ENCODE measurements at regions not wholly inside any gene's neighbourhood (a gene's known extent, or its start where the extent isn't known, plus 50 kb on each side); places are given as distances from the start of the nearest gene placed in this dataset.

DNA sequence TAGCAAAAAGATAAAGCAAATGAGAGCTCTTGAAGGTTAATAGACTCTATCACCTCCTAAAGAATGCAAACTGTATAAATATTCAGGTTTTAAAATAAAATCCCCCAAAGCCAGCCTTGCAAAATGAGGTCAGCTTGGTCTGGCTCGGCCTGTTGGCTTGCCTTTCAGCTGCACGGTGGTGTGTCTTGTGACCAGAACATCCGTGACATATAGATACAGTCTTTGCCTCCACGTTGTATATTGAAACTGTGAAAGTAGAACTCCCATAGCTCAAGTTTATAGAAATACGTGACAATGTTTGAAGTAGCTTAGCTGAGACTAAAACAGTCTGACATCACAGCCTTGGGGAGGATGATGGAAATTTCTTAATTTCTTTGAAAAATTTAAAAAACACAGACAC lies 236.6 kb upstream of the MYOCD start:
- ATAC-seq (no peak), DNase-seq (ENCODE audit: low spot score) (no peak)

DNA sequence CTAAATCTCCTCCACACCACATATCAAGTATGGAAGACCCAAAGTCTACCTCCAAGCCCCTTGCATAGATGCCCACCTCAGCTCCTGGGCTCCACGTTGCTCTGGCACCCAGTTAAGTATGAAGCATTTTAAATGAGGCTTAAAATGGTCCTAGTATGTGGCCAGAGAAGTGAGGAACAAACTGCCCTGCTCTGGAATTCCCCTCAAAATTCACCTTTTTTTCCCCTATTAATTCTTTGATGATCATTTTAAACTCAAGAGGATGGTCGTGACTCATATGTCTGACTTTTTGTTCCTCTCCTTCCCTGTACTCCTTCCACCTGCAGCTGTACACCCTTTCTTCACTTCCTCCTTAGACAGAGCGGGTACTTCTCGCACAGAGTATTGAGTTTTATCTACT lies 234.5 kb upstream of the MYOCD start:
- no peak for DNase-seq (ENCODE audit: low spot score)
- ATAC-seq: no peak

DNA sequence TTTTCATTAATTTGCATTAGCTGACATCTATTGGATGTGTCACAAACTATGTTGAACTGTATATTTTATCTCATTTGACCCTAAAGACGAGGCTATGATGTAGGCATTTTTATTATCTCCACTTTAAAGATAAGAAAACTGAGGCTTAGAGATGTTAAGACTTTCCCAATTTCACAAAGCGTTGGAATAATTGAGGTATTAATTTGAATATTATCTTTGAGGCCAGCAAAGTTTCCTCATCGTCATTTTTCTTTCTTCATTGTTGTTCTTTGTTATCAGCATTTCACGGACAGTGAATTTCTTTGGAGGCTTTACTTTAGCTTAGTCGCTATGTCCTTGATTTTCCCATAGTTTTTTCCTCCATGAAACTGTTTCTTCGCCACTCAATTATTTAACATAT lies 227.5 kb upstream of the MYOCD start:
- ATAC-seq: no peak

DNA sequence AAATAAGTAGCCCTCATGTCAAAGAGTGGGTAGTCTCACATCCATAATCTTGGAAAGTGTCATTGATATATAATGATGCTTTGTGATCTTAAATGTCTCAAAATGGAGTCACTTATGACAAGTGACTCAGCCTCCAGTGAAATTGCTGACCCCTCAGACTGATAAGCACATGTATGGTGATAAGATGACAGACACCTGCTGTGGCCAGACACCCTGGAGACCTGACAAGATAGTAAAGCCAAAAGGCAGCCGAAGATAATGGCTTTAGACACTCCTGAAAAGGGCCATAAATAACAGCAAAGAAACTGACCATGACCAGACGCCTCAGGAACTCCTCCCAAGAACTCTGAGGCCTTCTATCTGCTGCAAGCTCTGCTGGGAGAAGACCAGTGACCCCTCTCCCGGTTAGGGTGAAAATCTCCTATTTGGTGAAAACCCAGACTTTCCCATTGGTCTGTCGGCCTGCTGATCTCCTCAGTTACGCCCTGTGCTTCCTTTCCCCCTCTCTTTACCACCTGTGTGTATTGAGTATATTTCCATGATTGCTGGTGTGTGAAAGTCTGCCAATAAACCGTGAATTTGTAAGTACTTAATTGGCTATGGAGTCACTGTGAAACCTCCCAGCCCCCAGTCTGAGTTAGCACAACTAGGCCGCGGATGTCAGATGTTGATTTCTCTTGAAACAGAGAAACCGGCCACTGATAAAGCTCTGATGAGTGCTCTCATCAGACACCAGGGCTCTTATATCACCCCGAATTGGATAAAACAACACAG lies 226.7 kb upstream of the MYOCD start:
- ATAC-seq: no peak

More for the DNA sequence above, 227.5 kb upstream of the MYOCD start:
- no peak for DNase-seq (ENCODE audit: low spot score)

DNA sequence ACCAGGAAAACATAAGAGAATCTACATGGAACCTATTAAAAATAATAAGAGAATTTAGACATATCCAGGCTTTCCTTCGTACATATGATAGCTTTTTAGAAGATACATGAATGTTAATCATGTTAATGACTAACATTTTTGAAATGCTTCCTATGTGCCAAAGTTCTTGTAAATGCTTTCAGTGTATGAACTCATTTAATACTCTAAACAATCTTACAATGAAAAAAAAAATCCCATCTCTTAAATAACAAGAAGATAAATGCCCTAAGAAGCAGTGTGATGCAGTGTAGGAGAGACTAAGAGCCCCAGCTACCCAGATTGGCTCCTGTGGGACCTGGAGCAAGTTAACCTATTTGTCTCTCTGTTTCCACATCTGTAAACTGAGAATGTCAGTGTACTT lies 220.4 kb upstream of the MYOCD start:
- ATAC-seq: no peak
- no peak for DNase-seq (ENCODE audit: low spot score)

More for the DNA sequence above, 226.7 kb upstream of the MYOCD start:
- no peak for DNase-seq (ENCODE audit: low spot score)

DNA sequence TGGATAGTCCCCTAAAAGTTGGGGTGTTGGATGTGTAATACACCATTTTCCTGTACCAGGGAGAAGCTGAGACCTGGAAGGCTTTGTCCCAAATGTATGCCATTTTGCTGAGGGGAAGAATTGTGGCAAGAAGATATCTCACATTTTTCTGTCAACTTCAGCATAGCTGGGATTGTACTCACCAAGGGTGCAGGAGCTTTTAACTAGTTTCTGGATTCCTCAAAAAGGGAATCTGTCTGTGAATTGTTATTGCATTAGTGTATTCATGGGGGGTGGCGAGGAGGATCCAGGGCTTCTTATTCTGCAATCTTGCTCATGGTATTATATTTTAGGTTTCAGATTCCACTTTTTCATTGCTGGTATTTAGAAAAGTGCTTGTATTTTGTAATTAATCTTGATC lies 208.2 kb upstream of the MYOCD start:
- no peak for DNase-seq (ENCODE audit: low spot score)
- no peak for ATAC-seq

DNA sequence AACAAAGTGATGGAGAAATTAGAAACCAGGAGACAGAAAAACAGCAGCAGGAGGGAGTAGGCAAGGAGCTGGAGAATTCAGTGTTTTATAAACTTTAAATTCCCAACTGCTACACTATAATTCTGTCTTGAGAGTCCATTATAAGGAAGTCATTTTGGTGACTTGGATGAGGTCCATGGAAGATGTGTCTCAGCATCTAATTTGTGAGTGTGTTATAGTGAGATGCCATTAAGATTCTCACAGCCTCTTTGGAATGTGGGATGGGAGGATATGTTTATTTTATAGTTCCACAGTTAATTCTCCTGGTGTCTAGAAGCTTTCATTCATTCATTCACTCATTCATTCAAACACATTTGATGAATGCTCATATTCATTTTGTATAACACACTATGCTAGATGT lies 206.0 kb upstream of the MYOCD start:
- ATAC-seq: no peak
- DNase-seq (ENCODE audit: low spot score): no peak

DNA sequence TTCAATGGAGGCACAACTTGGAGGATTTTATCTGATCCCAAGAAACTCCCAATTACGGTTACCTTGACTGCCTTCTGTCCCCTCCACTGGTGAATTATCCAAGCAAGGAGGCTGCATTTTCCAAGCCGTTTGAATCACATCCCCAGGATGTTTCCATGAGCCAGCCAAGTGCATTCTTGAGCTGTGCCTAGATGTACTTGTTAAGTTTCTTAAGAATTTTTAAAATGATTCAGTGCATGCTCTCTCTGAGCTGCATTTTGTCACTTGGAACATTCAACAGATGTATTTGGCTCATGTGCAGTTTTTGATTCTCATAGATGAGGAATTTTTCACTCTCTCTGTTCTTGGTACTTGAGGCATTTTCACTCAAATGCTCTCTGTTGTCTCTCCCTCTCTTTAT lies 202.6 kb upstream of the MYOCD start:
- DNase-seq (ENCODE audit: low spot score): no peak
- ATAC-seq: no peak

DNA sequence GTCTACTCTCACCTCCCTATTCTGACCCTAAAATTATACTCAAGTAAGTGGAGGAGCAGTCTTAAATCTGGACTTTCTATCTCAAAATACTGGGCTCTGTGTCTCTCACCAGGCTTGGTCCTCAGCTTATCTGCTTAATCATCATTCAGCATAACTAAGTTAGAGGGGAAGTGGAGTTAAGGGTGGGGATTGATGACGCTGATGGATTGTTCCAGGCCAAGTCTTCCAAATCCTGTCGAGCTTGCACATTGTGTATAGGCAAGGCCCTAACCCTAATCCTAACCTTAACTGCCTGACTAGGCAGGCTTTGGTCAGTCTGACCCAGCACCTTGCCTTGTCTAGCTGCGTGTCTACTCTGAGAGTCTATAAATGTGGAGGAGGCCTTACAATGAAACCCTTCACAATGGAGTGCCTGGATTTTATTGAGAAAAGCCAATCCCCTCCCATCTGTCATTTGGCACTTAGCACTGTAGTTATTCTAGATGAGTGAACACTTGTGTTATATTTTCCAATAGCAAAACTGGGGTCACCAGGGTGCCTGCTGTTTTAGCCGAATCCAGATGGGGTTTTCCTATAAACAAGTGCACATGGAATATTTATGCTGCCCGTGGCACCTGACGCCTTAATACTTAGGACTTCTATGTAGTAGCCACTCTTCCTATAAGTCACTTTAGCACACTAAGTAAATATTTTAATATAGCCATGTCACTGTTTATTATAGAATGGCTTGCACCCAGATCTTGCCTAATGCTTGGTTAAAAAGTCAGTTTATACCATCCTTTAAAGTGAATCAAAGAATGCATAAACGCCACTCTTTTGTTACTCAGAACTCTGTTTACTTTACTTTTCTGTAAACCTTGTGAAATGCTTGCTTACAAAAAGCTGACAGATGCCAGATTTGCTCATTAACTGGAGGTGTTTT lies 193.2 kb upstream of the MYOCD start:
- ATAC-seq (no peak), DNase-seq (ENCODE audit: low spot score) (no peak)

DNA sequence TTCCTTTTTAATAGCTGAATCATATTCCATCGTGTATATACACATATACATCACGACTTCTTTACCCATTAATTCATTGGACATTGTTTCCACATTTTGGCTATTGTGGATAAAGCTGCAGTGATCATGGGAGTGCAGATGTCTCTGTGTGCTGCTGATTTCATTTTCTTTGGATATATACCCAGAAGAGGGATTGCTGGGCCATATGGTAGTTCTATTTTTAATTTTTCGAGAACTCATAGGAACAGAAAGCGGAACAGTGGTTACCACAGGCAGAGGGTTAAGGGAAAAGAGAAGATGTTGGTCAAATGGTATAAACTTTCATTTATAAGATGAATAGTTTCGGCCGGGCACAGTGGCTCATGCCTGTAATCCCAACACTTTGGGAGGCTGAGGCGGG lies 187.4 kb upstream of the MYOCD start:
- no peak for ATAC-seq
- no peak for DNase-seq (ENCODE audit: low spot score)

DNA sequence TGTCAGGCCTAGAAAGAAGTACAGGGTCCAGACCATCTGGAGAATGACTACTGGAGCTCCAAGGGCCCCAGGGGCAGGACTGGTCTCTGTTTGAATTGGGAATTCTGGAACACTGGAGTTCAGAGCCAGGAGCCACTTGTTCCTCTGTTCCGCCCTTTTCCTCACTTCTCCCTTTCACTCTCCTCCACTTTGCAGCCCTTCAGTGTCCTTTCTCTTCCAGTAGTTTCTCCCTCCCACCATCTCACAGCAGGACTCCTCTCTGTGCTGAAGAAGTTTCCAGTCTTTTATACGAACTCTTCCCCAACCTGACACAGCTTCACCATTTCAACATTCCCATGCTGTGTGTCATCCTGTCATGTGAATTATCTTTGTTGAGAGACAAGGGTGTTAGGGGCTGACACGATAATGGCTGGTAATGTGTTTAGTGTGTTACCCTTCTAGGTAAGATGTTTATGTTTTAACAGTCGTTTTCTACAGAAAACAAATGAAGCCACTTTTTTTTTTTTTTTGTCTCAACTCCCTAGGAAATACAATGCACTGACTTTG lies 180.3 kb upstream of the MYOCD start:
- ATAC-seq: no peak

DNA sequence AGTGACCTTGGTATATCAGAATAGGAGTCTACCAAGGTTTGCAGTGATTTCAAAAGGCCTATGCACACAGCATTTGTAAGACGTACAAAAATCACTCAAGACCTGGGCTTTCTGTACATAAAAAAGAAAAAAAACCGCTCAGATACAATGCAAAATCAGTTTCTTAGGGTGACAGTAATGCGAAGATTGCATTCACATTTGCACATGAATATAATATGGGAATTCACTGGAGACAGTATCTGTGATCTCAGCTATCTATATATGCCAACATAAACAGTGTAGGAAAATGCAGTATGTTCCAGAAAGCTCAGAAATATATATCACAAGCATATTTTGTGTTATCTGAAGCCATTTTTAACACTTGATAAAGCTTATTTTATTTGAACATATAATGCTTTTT lies 176.4 kb upstream of the MYOCD start:
- no peak for ATAC-seq
- no peak for DNase-seq (ENCODE audit: low spot score)

More for the DNA sequence above, 180.3 kb upstream of the MYOCD start:
- DNase-seq (ENCODE audit: low spot score): no peak

DNA sequence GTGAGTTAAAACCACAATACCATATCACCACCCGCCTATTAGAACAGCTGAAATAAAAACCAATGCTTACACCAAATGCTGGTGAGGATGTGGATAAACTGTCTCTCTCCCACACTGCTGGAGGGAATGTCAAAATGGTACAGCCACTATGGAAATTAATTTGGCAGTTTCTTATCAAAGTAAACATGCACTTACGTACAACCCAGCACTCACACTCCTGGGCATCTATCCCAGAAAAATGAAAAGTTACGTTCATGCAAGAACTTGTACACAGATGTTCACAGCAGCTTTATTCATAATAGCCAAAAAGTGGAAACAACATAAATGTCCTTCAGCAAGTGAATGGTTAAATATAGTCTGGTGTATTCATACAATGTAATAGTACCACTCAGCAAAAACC lies 173.2 kb upstream of the MYOCD start:
- DNase-seq (ENCODE audit: low spot score): no peak
- no peak for ATAC-seq

DNA sequence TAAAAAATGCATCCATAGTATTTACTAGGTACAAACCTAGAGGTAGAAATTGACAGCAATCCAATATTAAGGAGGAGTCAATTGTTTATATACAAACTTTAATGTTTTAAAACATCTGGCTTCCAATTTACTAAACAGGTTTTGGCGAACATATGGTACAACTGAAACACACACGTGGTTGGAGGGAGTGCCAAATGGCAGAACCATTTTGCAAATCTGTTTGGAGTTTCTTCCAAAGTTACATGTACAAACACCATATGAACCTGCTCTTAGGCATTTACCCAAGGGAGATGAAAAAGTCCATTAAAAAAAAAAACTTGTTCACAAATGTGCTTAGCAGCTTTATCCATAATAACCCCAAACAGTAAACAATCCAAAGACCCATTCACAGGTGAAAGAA lies 159.8 kb upstream of the MYOCD start:
- ATAC-seq (no peak), DNase-seq (ENCODE audit: low spot score) (no peak)

DNA sequence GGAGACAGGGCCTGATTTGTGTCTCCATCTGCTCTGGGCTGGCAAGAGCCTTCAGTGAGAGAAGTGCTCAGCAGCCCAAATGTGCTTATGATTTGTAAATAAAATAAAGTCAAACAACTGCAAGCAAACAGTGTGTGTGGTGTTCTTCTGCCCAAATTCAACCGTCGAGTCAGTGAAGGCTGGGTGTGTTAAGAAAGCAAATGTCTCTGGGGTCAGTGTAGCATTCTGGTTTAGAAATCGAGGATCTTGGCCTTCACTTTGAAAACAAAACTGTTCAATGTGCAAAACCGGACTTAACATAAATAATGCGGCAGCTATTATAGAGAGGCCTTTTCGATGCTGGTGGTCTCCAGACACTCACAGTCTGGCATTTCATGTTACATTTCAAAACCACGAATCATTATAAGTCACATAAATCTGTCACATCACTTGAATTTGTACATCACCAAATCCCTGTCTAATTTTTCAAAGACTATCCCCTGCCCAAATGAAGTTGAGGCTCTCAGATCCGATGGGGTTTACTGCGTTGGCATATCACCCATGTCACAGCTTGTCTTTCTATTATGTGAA lies 158.6 kb upstream of the MYOCD start:
- DNase-seq (ENCODE audit: low spot score): no peak
- no peak for ATAC-seq

DNA sequence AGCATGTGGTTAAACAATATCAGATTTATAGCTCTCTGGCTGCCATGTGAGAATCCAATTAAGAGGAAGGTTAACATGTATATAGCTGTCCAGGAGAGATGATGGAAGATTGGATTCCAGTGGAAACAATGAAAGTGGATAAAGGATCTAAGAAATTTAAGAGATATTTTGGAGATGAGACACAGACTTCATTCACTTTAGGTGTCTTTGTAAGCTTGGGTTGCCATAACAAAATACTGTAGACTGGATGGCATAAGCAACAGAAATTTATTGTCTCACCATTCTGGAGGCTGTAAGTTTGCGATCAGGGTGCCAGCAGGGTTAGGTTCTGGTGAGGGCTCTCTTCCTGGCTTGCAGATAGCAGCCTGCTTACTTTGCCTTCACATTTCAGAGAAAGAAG lies 155.9 kb upstream of the MYOCD start:
- DNase-seq (ENCODE audit: low spot score): no peak
- ATAC-seq: no peak

DNA sequence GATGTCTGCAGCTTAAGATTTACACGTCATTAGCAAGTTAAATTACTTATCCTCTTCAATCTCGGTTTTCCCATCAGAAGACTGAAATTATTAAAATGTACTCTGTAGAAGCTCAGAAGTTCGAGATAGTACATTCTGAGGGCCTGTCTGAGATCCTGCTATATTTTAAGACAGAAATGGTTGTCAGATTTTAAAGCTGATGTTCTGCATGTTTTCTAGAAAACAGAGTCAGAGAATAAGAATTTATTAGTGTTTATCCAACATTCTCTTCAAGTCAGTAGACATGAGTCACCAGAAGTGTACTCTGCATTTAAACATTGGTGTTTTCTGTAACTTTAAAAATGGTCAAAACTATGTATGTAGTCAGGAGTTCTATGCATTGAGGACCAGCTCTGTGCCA lies 155.2 kb upstream of the MYOCD start:
- DNase-seq (ENCODE audit: low spot score) (no peak), ATAC-seq (no peak)

DNA sequence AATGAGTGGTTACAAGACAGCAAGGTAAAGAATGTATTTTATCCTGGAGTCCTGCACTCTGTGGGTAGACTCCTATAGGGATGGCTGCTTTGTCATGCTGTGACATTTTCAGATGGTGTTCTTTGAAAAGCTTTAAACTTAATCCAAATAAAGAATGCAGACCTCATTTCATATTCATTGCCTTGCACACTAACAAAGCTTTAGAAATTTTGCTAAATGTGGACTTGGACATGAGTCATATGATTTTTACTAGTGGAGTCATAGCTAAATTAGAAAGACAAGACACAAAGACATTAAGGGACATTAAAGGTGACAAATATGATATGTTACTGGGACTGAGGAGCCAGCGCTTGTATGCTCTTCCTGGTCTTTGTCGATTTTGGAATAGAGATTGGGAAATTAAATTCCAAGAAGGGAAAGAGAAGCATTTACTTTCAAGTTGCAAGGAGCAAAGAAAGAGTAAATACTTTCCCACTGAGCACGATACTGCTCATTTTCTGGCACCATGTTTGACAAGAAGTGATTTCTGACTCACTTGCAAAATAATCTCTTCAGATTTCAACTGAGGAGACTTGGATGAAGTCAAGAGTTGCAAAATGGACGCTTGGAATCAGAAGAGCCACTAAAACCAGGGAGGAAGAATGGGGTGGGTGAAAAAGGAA lies 152.9 kb upstream of the MYOCD start:
- no peak for DNase-seq (ENCODE audit: low spot score)
- no peak for ATAC-seq

DNA sequence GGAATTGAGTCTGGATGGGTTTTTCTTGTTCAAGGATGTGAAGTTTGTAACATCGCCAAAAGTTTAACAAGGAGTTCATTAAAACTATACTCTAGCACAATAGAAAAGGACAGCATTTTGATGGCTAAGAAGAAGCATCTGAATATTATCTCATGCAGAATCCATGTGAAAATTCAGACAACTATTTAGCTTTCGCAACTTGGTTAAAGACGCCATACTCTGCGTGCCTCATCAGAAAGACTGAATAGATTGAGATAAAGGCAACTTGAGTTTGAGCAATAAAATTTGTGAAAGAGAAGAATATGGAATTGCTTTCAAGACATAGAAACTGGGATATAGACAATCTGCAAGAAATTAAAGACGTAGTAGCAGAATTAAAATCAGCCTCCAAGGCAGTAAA lies 151.1 kb upstream of the MYOCD start:
- ATAC-seq: no peak

DNA sequence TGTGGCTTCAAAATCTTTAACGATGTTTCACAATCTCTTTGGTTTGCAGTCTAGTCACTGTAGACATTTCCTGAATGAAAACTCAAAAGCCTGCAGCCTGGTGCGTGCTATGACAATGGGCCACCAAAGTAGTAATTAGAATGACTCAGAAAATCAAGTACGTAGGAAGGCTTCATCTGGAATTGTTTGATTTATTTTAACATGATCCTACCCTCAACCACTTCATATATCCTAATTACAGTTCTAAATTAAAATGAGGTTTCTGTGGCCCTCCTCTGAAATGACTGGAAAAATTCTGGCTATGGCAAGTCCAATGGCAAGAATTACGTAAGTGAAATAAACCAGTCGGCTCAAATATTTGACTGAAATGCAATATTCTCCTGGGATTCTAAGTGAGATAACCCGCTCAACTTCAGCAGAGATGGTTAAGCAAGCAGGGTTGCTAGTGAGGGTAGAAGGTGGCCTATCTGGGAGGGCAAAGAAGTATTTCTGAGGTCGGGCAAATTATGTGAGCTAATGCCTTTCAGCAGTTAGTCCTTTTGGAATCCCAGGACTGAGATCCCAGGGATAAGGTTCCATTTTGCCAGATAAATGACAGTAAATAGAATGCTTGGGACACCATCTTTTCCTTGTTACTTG lies 145.6 kb upstream of the MYOCD start:
- DNase-seq (ENCODE audit: low spot score) (no peak), ATAC-seq (no peak)

More for the DNA sequence above, 151.1 kb upstream of the MYOCD start:
- no peak for DNase-seq (ENCODE audit: low spot score)

DNA sequence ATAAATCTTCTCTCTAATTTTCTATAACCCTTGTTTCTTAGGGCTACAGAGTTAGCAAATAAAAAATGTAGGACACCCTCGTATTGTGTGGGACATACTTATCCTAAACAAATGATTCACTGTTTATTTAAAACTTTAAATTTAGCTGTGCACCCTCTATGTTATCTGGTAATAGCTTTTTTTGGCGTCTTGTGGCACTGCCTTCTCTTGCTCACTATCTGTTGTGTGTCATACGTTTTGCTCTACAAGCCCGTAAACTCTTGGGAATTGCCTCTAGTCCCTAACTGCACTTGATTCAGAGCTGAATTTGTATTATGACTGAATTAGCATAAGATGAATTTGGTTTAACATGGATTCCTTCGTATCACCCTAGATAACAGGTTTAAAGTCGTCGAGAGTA lies 144.3 kb upstream of the MYOCD start:
- DNase-seq (ENCODE audit: low spot score) (no peak), ATAC-seq (no peak)

All from left lobe of liver (tissue), 2 donors.